Activated CD4-positive, alpha-beta T cell treated with anti-CD3 and anti-CD28 coated beads, Interleukin-2, Interleukin-4, amounts not matched to agents 100 ng/mL and 50 ng/mL, durations not matched to agents 16 hours and 8 hours (primary cell): ENCODE measurements at regions not wholly inside any gene's neighbourhood (a gene's known extent, or its start where the extent isn't known, plus 50 kb on each side); places are given as distances from the start of the nearest gene placed in this dataset.

Experiments used
- DNase-seq: peaks from one replicate; pipeline ENCODE4 v3.0.0-alpha.2; 2020; ENCODE audit warnings: low spot score

DNA sequence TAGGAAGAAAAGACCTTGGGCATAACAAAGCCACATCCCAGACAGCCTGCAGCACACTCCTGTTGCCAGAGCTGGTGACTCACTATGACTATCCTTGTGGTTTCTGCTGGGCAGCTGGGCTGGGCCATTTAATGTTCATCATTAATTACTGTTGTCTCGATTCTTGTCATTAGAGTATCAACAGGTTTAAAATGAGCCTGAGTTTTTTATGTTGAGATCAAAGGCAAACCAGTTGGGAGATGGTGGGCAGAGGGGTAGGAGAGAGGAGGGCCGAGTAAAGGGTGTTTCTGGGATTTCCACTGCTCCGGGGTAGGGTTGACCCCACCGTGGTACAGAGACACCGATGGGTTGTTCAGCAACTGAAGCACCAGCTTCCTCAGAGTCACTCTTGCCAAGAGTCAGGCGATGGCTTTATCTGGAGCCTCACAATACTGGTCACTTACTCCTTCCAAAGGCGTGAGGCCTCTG, 128.7 kb upstream of the LYZL1 start:
- no peak for DNase-seq

DNA sequence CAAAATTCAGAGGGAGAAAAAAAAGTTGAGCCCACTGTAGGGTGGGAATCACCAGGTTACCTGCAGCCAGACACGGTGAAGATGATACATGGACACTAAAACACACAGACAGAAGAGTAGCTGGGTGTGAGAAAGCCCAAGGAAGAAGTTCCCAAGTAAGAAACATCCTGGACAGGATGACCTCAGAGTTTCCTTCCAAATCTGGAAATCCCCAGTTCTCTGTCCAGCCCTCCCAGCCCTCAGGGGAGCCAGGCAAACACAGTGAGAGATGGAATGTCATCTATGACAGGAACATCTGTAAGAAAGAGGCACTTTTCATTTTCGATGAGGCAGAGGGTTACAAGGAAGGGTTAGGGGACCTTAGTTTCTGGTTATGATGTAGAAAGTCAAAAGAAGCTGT, 125.1 kb upstream of the LYZL1 start:
- DNase-seq, result no peak

DNA sequence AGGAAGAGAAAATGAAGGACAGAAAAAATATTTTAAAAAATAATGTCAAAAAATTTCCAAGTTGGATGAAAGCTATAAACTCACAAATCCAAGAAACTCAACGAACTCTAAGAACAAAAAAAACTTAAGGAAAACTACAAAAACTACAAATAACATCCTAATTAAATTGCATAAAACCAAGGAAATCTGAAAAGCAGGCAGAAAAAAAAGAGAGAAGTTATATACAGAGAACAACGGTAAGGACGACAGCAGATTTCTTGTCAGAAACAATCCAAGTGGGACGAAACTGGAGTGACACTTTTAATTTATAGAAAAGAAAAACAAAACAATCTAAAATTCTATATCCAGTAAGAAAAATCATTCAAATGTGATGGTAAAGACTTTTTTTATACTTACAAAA, 122.2 kb upstream of the LYZL1 start:
- DNase-seq, result no peak

DNA sequence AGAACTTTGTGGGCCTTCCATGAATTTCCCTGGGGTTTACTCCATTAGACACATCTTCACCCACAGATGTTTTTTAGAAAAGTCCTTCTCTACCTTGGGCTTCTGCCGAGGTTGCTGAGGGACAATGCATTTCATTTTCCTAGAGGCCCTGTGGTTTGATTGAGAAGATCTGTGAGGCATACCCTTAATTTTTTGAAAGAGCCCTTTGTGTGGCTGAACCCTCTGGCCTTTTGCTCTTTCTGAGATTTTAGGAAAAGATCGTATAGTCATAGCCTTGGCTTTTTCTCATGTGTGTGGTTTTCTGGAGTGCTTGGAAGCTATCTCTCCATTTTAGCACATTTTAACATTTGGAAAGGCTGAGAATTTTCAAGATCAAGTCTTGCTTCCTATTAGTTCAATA, 119.8 kb upstream of the LYZL1 start:
- DNase-seq, result no peak

DNA sequence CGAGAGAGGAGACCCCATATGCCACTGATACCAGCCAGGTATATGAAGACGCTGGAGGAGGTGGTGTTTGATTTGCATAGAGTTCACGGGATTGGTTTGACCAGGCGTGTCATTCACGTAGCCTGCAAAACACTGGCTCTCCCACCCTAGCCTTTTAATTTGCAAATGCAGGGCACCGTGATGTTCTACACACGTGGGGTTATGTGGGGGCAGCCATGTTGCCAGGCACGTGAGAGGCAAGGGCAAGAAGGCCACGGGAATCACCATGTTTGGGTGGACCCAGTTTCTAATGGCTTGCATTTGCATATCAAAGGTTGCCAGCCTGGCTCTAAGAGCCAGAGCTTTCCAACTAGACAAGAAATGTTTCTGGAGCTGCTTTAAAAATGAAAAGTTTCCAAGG, 117.2 kb upstream of the LYZL1 start:
- DNase-seq, result no peak

DNA sequence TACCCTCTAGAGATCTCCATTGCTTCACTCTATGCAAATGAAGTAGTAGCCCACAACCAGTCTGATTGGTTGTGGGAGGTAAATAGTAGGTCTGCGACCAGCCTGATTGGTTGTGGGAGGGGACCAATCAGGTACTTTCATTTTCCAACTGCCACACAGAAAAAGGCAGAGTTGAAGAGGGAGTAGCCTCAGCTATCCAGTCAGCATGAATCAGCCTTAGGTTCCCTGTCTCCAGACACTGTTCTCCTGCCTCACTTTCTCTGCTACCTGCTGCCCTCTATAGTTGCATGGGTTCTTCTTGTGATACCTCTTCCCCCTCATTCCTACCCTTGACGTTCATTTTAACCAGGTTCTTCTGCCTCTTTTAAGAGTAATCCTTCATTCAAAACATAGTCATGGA, 114.5 kb upstream of the LYZL1 start:
- DNase-seq, result no peak

DNA sequence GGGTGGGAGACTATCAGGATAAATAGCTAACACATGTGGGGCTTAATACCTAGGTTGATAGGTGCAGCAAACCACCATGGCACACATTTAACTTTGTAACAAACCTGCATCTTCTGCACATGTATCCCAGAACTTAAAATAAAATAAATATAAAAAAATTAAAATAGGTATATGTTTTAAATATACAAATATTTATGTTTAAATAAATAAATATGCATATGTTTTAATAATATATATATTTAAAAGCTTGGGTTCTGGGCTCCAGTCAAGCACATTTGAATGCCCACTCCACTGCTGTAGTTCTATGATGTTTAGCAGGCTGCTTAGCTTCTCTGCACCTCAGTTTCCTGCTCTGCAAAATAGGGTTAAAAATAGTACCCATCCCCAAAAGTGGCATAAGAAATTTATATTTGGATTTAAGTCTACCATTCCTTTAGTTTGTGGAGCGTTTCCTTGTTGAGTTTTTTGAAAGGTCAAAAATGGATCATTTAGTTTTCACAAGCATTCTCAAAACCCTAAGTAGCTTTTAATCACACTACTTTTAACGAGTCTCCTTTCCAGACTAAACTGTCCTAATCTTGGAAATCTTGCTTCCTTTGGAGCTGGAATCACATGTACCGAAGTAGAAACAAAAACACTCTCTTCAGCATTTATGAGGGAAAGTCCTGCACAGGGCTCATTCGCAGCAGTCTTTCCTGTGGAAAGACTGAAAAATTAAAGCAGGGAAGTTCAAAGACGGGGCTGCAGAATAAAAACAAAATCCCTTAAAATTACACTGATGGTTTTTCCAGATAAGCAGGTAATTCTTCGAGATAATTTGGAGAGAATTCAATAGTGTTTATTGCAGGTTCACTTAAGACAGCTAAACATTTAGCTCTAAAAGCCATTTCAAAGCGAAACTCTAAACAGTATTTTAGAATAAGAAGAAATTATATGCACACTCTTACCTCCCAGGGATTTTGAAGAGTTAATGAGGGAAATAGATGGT, 111.7 kb upstream of the LYZL1 start:
- DNase-seq, result no peak

DNA sequence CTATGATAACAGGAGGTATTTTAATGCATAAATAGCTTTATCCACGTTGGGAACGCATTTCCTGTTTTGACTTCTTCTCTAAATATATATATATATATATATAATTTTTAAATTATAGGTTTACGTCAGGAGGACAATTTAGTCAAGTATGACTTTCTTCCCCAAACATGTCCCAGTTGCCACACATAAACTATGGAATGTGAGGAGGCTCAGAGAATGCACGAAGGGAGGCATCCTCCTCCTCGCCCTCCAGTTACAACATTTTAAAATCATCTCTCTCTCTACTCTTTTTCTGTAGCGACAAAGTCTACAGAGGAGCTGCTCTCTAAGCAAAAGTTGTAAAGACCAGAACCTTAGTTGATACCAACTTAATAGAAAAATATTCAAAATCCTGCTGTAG, 106.9 kb upstream of the LYZL1 start:
- DNase-seq, result no peak

DNA sequence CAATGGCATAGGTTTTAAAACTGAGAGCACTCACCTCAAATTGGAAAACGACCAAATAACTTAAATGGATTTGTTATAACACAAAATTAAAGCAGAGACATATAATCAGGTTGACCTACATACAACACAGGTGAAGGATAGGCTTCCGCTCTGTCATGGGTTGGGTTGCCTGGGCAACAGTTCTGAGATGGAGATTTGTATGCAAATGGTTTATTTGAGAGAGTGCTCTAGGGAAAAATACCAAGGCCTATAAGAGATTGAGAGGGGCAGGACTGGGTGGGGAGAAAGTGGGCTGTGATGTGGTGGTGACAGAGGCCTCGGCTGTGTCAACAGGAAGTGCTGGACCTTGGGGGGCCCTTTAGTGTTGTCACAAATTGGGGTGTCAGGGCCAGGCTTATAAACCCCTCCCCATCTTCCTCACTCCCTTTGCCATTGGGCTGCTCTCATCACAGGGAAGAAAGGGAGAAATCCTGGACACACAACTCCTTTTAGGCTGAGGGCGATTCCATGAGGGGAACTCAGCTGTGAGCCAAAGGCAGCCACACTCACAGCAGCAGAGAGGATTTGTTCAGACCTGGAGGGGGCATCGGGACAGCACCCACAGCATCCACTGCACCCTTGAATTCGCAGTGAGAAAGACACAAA, 105.4 kb upstream of the LYZL1 start:
- no peak for DNase-seq

DNA sequence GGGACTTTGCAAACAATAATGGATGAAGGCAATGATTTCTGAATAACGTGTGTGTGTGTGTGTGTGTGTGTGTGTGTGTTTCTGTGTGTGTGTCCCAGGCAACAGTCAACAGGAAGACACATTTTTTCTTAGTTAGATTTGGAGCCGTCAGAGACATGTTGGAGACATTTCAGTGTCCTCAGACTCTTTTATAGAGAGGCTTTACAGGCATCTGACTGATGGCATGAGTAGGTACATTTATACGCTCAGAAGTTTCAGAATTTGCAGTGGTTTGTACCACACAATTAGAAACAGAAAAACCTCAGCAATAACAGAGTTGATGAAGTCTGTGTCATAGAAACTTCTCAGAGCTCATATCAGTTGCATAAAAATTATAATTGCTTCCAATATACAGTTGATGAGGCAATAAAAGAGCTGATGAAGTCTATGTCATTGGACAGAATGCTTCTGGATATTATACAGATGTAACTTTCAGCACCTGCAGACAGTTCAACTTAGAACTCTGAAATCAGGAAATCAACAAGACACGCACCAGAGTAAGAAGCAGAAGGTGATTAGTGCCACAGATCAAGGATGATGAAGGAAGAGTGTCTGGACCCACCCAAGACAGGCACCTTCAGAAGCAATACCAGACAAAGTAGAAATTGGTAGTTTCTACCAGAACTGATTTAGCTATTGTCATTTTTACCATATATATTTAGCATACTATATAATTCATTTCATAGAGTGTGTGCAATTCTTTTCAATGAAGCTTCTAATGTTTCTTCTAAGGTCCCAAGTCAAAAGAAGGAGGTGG, 104.5 kb upstream of the LYZL1 start:
- no peak for DNase-seq

DNA sequence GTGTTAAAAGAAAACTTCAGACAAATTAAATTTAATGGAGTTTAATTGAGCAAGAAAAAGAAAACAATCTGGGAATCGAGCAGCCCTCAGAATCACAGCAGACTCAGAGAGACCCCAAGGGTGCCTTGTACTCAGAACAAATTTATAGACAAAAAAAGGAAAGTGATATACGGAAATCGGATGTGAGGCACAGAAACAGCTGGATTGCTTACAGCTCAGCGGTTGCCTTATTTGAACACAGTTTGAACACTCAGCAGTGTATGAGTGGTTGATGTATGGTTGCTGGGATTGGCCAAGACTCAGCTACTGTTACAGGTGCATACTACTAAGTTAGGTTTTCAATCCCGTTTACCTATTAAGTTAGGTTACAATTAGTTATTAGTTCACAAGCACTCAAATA, 103.8 kb upstream of the LYZL1 start:
- no peak for DNase-seq

DNA sequence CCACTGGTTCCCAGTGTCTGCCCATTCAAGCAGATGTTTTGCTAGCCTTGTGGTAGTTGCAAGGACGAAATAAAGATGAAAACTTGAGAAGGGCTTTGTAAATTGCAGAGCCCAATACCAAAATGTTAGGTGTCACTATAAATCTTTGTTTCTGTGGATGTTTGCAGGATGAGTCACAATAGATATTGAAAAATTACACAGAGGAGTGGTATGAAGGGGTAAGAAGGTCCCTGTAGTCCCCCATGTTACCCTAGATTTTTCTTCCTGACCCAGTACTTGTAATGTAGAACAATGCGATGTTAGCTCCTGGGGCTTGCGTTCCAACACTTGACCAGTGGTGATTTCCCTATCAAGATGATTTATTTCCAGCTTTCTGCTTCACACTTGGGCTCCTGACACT, 102.6 kb upstream of the LYZL1 start:
- no peak for DNase-seq

DNA sequence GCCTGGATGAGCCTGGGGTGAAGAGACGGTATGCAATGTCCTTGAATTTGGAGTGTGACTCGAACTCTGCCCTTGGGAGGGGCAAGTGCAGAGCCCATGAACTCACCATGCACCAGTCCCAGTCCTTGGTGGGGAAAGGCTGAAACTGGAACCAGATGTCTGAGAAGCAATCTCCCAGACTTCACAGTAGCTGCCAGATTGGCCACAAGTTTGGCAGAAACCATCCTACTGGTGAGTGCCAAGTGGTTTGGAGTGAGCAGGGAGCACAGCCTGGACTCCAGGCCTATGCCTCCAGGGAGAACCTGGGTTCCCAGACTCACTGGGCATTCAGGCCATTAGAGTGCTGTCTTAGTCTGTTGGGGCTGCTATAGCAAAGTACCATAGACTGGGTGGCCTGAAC, 99.6 kb upstream of the LYZL1 start:
- DNase-seq, result no peak

DNA sequence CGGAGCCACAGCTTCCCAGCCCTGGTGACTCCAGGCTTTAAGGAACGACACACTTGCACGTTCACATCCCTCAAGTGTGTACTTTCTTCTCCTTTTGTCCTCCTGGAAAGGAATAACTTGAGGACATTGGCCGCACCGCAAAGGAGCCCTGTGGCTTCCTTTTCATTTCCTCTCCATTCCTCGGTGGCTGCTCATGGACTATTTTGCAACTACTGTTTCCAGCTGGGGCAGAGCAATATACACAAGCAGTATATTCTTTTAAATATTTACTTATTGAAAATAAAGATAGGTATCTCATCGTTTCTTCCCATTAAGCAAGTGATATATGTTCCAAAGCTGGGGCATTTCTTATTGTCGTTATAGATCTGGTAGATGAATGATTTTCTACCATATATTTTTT, 97.2 kb upstream of the LYZL1 start:
- DNase-seq, result no peak

DNA sequence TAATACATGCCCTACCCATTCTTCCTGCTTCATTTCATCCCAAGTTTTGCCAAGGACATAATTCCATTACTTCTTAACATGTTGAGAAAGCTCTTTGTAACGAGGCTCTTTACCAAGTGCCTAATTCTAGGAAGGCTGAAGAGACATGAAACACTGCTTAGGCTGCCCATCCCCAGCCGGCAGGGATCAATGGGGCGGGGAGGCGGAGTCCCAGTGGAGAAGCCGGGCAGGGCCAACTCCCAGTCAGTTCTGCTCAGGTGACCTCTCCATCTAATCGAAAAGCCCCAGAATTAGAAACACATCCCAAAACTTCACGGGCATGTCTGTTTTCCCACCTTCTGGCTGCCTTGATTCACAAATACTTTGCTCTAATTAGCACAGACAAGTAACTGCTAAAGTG, 89.5 kb upstream of the LYZL1 start:
- no peak for DNase-seq

DNA sequence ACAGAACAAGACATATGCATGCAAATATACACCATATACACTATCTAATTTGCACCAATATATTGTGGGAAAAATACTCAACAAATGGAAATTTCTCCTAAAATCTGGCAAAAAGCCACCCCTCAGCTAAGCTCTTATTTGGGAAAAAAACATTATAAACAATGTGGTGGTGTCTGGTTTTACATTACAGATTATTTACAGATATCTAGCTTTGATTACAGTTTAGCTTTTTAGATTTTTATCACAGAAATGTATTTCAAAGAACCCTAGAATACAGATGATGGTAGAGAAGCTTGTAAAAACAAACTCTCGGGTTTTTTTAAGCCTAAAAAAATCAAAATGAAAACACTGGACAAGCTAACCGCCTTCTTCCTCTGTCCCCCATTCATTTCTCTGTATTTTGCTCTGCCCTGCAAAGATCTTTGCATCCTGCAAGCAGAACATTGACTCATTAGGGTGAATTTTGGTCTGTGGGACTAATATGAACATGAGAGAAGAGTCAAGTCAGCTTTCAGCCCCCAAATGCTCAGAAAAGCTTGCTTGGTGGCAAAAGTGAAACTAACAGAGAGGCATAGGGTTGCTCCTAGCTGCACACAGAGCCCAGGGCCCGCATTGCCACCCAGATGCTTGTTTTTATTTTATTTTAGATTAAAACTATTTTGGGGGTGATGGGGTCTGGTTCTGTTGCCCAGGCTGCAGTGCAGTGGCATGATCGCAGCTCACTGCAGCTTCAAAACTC, 88.8 kb upstream of the LYZL1 start:
- no peak for DNase-seq

DNA sequence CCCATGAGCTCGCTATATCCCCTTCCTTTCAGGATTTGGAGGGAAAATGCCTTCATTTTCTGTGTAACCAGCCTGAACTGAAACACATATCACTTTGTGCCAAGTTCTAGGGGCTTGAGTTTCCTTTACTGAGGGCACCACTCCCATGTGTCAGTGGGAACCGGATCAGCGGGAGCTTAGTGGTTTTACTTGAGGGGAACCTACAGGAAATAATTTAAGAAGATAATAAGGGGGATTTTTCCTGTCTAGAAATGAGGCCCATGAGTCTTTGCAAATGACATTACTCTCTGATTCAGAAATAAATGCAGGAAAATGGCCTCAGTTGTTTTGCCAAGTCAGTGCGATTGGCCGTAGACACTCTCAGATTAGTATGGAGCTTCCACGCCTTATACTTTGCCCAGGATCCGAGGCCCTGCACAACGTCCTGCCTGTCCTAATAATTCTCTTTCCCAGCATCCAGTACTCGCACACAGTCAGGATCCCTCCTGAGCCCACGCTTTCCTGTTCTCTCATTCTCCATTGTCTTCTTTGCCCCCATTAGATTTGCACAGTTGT, 86.4 kb upstream of the LYZL1 start:
- DNase-seq, result no peak

DNA sequence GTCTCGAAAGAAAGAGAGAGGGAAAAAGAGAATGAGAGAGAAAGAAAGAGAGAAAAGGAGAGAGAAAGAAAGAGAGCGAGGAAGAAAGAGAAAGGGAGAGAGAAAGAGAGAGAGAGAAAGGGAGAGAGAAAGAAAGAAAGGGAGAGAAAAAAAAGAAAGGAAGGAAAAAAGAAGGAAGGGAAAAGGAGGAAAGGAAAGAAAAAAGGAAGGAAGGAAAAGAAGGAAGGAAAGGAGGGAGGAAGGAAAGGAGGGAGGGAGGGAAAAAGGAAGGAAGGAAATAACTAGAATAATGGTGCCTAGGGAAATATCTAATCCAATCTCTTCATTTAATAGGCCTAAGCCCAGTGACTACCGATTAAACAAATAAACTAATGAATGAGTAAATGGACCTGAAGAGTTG, 85.4 kb upstream of the LYZL1 start:
- no peak for DNase-seq

DNA sequence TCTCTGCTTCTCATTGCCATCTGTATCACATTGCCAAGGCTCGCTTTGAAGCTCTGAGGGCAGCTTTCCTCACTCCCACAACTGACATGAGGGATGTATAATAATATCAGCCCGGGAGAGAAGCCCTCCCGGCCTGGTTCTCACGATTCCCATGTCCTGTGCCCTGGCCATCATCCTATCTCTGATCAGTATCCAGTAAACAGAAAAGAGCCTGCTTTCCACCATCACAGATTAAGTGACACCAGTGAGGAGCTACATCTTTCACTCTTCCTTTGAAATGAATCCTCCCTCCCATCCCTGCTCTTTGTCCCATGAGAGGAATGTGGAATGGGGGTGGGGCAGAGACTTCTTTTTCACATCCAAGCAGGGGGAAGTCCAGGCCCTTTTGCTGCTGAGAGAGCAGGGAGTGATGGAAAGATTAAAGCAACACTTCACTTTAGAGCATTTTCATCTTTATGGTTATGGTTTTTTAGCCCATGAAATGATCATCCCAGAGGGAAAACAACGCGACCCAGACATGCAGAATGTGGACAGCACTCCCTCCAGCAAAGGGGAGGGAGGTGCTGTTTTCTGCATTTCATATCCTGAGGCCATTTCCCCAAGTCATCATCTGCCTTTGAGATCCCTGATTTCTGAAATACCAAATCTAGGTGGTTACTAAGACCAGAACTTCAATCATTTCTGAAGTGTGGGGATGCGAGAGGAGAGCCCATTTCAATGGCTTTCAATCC, 84.6 kb upstream of the LYZL1 start:
- DNase-seq, result no peak

DNA sequence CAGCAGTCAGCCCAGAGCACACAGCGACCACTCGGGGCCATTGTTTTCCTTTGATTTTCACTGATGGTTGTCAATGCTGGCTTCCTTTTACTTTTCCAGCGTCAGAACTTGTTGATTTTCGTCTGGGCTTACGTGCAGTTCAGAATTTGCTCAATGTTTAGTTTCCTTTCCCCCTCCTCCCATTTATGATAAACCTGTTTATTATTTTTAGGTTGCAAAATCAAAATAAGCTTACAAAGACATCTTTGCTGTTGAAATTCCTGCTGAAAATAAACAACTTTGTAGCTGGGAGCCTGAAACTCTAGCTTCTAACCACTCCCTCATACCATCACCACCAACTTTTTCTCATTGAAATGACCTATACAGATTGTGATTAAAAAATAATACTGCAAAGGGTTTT, 83.1 kb upstream of the LYZL1 start:
- DNase-seq, result no peak

DNA sequence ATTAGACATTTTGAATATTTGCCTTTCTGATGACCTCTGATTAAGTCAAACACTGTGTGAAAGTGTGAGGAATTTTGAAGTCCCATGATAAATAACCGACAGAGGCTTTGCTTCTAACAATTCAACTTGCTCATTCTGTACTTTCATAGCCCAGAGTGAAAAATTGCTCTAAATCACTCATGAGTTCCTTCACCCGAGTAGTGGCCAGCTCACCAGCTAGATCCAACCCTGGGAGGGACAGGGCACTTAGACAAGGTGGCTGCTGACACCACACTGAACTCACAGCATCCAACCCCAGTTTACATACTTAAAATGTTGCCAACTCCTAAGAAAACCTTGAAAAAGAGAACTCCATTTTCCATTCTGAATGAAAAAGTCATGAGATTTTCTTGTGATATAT, 80.0 kb upstream of the LYZL1 start:
- no peak for DNase-seq
